Parathyroid adenoma (tissue), 2 donors: ENCODE measurements at regions not wholly inside any gene's neighbourhood (a gene's known extent, or its start where the extent isn't known, plus 50 kb on each side); places are given as distances from the start of the nearest gene placed in this dataset.

Experiments used
- H2AFZ ChIP-seq: fragments of 300-600 bp; sonication (generic); one replicate; pipeline ENCODE4 v1.7.0; 2017; ENCODE audit warnings: antibody characterized with exemption, mild to moderate bottlenecking
- H3K27ac ChIP-seq: fragments of 300-600 bp; sonication (generic); one replicate; pipeline ENCODE4 v1.7.0; 2017
- H3K27me3 ChIP-seq: fragments of 300-600 bp; sonication (generic); one replicate; pipeline ENCODE4 v1.7.0; 2017; ENCODE audit warnings: low read length; ENCODE audit not compliant: control insufficient read depth, insufficient read depth
- H3K36me3 ChIP-seq: fragments of 300-600 bp; sonication (generic); one replicate; pipeline ENCODE4 v1.7.0; 2017; ENCODE audit warnings: low read length; ENCODE audit not compliant: control insufficient read depth, insufficient read depth
- H3K4me1 ChIP-seq: fragments of 300-600 bp; sonication (generic); one replicate; pipeline ENCODE4 v1.7.0; 2017; ENCODE audit warnings: control low read depth
- H3K4me2 ChIP-seq: fragments of 300-600 bp; sonication (generic); one replicate; pipeline ENCODE4 v1.7.0; 2017; ENCODE audit warnings: low read length
- H3K4me3 ChIP-seq: fragments of 300-600 bp; sonication (generic); one replicate; pipeline ENCODE4 v1.7.0; 2017; ENCODE audit warnings: low read depth, low read length
- H3K79me2 ChIP-seq: fragments of 300-600 bp; sonication (generic); one replicate; pipeline ENCODE4 v1.7.0; 2017; ENCODE audit warnings: control low read depth
- H3K9ac ChIP-seq: fragments of 300-600 bp; sonication (generic); one replicate; pipeline ENCODE4 v1.7.0; 2017; ENCODE audit warnings: mild to moderate bottlenecking
- H3K9me3 ChIP-seq: fragments of 300-600 bp; sonication (generic); one replicate; pipeline ENCODE4 v1.7.0; 2017; ENCODE audit warnings: low read length; ENCODE audit not compliant: control insufficient read depth
- CTCF ChIP-seq: fragments of 300-600 bp; sonication (generic); IDR thresholded peaks from one replicate; pipeline ENCODE4 v1.7.0; 2017; ENCODE audit warnings: antibody characterized with exemption, mild to moderate bottlenecking
- donor health status: primary hyperparathyroidism.

- TF ChIP-seq CTCF = no peak
- H3K27ac ChIP-seq = no peak overlapping the region
- no peaks in the 10 kb centered on the region for H3K79me2 ChIP-seq
- no peaks in the 10 kb centered on the region for H3K9me3 ChIP-seq
- H3K27me3 ChIP-seq = no peaks in the 10 kb centered on the region
- no peak overlapping the region for H3K9ac ChIP-seq
- no peak overlapping the region for H3K4me2 ChIP-seq
- H3K4me1 ChIP-seq = no peaks in the 10 kb centered on the region
- no peak overlapping the region for H3K4me3 ChIP-seq
- H2AFZ ChIP-seq = no peak overlapping the region
- H3K36me3 ChIP-seq = no peaks in the 10 kb centered on the region
These were observed 69.6 kb upstream of the HDGFL1 start for GRCh38 chr6:22499815-22500214.

GRCh38 chr6:22506496-22506895 lies 62.9 kb upstream of the HDGFL1 start:
- TF ChIP-seq CTCF = no peak
- Histone ChIP-seq H3K4me1 (no peaks in the 10 kb centered on the region), H3K36me3 (no peaks in the 10 kb centered on the region), H3K27ac (no peak overlapping the region), H2AFZ (no peak overlapping the region), H3K9me3 (no peaks in the 10 kb centered on the region), H3K4me2 (no peak overlapping the region), H3K9ac (no peak overlapping the region), H3K79me2 (no peaks in the 10 kb centered on the region), H3K4me3 (no peak overlapping the region), H3K27me3 (no peaks in the 10 kb centered on the region)

GRCh38 chr6:22512686-22513427 lies 56.5 kb upstream of the HDGFL1 start:
- H3K27me3 ChIP-seq = no peaks in the 10 kb centered on the region
- no peak overlapping the region for H2AFZ ChIP-seq
- H3K9me3 ChIP-seq = no peaks in the 10 kb centered on the region
- H3K4me1 ChIP-seq = no peaks in the 10 kb centered on the region
- TF ChIP-seq CTCF = no peak
- H3K9ac ChIP-seq = no peak overlapping the region
- no peak overlapping the region for H3K4me2 ChIP-seq
- H3K79me2 ChIP-seq = no peaks in the 10 kb centered on the region
- no peak overlapping the region for H3K27ac ChIP-seq
- no peak overlapping the region for H3K4me3 ChIP-seq
- no peaks in the 10 kb centered on the region for H3K36me3 ChIP-seq

- Histone ChIP-seq H3K27ac (no peak overlapping the region), H3K9me3 (no peaks in the 10 kb centered on the region), H3K4me1 (no peaks in the 10 kb centered on the region), H3K9ac (no peak overlapping the region), H2AFZ (no peak overlapping the region), H3K79me2 (no peaks in the 10 kb centered on the region), H3K4me3 (no peak overlapping the region), H3K36me3 (no peaks in the 10 kb centered on the region), H3K4me2 (no peak overlapping the region), H3K27me3 (no peaks in the 10 kb centered on the region)
- no peak for TF ChIP-seq CTCF
These were observed 55.7 kb upstream of the HDGFL1 start for GRCh38 chr6:22513667-22514066.

GRCh38 chr6:22519237-22519636 lies 50.1 kb upstream of the HDGFL1 start:
- no peak overlapping the region for H2AFZ ChIP-seq
- H3K27ac ChIP-seq = no peak overlapping the region
- TF ChIP-seq CTCF = no peak
- no peak overlapping the region for H3K4me2 ChIP-seq
- no peaks in the 10 kb centered on the region for H3K4me1 ChIP-seq
- H3K79me2 ChIP-seq = no peaks in the 10 kb centered on the region
- no peak overlapping the region for H3K9ac ChIP-seq
- H3K9me3 ChIP-seq = no peaks in the 10 kb centered on the region
- H3K4me3 ChIP-seq = no peak overlapping the region
- no peaks in the 10 kb centered on the region for H3K27me3 ChIP-seq
- H3K36me3 ChIP-seq = no peaks in the 10 kb centered on the region
